H1 (cell line): ENCODE measurements at regions not wholly inside any gene's neighbourhood (a gene's known extent, or its start where the extent isn't known, plus 50 kb on each side); places are given as distances from the start of the nearest gene placed in this dataset.

Source experiments
- ATF3 ChIP-seq: IDR thresholded peaks from 2 replicates; pipeline ENCODE4 v1.6.1; 2011; ENCODE audit warnings: low read depth, mild to moderate bottlenecking, low read length; ENCODE audit not compliant: insufficient read depth
- BCL11A ChIP-seq, 2 experiments: IDR thresholded peaks; one replicate each; pipeline ENCODE4 v1.6.1; 2011; ENCODE audit warnings: low read depth in 2 of 2, low read length in 2 of 2, mild to moderate bottlenecking in 2 of 2
- BRCA1 ChIP-seq: IDR thresholded peaks from 2 replicates; pipeline ENCODE4 v1.6.1; 2012; ENCODE audit warnings: low read depth, low read length, improper control_type of control experiment
- EZH2 ChIP-seq: fragments of 200-600 bp; sonication (generic); IDR thresholded peaks from 2 replicates; pipeline ENCODE4 v1.7.1; 2012; ENCODE audit warnings: low read depth, mild to moderate bottlenecking, moderate library complexity, low read length, inconsistent platforms; ENCODE audit not compliant: severe bottlenecking
- SIN3A ChIP-seq, 2 experiments: IDR thresholded peaks in 1 of 2; conservative IDR thresholded peaks in 1 of 2; 2 replicates each; pipeline ENCODE4 v1.6.1; 2011 to 2012; ENCODE audit warnings: low read length in 2 of 2, improper control_type of control experiment in 1 of 2, low read depth in 1 of 2, mild to moderate bottlenecking in 1 of 2
- ZNF274 ChIP-seq: IDR thresholded peaks from 2 replicates; pipeline ENCODE4 v1.7.0; 2012; ENCODE audit warnings: low read length, borderline replicate concordance; ENCODE audit errors: extremely low read depth

GRCh38 chr10:125334545-125334944, 174.2 kb upstream of the CTBP2 start:
- no peak for TF ChIP-seq BRCA1
- no peak for TF ChIP-seq ZNF274
- TF ChIP-seq ATF3 = no peak
- TF ChIP-seq SIN3A (conservative IDR thresholded peaks at IDR 0.05 in 1 of 2, IDR thresholded peaks at IDR 0.05 in 1 of 2; ENCODE audit: low read depth in 1 of 2, low read length in 2 of 2) = no peak
- no peak for TF ChIP-seq EZH2
- no peak for TF ChIP-seq BCL11A (IDR thresholded peaks at IDR 0.05; ENCODE audit: low read depth in 2 of 2, low read length in 2 of 2)
